HS-5 (cell line): ENCODE measurements at regions not wholly inside any gene's neighbourhood (a gene's known extent, or its start where the extent isn't known, plus 50 kb on each side); places are given as distances from the start of the nearest gene placed in this dataset.

Source experiments
- DNase-seq: peaks from one replicate; pipeline ENCODE4 v3.0.0-alpha.2; 2012; ENCODE audit warnings: low read depth

GRCh38 chr5:136538534-136538933 lies 173.2 kb upstream of the TRPC7 start:
- DNase-seq = no peak

- no peak for DNase-seq
Observed at GRCh38 chr5:136529081-136529480, 163.7 kb upstream of the TRPC7 start.

DNA sequence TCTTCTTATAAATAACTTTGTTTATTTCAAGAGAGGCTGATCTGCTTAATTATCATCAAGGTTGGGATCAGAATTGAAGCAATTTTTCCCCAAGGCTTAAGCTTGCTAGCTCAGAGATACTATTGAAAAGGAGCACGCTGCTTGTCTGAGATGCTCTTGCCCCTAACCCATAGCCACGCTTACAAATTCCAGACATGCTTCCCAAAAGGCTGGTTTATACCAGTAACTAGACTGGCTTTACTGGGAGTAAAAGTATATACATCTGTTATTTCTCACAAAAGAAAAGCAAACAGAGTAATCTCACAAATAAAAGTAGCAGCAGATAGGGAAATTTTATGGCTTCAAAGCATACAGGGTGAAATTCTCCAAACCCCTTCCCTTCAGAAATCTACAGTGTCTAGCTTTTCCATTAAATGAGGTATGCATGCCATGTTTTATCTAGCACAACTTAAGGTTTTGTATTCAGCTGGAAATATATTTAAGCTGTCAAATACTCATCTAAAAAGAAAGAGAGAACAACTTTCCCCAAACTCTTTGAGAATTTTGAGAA lies 163.2 kb upstream of the TRPC7 start:
- no peak for DNase-seq

- no peak for DNase-seq
Observed at GRCh38 chr5:136527311-136527710, 162.0 kb upstream of the TRPC7 start.

DNA sequence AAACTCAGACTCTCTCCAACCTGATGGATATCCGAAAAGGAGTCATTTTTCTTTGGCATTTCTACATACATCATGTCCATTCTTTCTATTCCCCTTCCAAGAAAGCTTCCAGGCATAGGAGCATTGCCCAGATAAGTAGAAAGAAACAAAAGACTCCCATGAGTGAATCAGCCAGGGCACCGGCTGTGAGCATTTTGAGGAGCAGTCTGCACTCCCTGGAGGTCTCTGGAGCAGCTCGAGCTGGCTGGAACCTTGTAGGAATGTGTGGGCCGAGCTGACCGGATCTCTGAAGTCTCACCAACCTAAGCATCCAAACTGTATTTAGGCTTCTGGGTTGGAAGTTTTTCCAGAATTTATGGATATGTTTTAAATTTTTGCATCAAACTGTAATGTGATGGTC lies 161.4 kb upstream of the TRPC7 start:
- no peak for DNase-seq

DNA sequence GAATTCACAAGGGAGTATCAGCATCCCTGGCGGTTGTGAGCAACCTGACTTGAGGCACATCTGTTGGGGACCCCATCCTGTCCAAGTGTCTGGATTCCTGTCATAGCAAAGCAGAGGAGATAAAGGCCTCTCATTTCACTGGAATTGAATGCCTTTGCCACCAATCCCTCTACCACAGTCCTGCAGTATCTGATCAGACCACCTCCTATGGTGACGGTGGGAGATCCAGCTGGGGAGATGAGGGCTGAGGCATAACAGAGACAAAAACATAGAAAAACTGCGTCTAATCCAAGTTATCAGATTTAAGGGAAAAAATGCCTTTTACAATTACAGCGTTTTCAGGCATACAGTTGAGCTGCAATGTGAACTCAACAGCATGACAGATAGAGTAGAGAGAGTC lies 160.7 kb upstream of the TRPC7 start:
- DNase-seq = no peak

DNA sequence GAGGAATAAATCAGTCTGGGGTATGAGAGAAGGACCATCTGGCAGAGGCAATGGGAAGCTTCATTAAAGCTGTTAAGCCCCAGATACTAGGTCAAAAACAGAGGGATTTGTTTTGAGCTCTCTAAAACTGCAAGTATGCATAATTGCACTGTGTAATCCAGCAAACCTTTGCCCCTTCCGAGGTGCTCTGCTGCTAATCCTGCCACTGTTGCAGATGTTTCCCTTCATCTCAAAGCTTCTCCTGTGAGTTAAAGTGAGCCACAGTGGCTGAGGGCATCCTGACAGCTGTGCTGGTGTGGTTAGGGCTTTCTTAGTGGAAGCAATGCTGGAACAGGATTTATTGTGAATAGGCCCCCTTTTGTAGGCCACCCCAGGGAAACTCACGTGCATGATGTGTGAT lies 160.3 kb upstream of the TRPC7 start:
- DNase-seq = no peak

- DNase-seq = no peak
Observed at GRCh38 chr5:136522217-136522956, 157.0 kb upstream of the TRPC7 start.

DNA sequence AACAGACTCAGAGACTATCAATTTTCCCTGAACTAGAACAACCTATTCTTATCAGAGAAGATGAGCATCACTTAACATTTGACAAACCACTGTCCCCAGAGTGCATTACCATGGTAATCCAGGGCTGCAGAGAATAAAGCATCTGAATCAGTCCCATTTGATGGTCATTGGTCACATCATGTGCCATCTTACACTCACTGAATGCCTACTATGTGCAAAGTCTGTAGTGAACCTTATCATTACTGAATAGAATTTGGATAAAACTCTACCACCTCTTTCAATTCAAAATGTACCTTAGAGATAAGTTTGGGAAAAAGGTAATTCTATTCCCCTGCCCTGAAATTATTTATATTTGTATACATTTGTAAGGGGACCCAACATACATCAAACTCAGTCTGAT lies 156.4 kb upstream of the TRPC7 start:
- no peak for DNase-seq

- no peak for DNase-seq
Observed at GRCh38 chr5:136518814-136519213, 153.5 kb upstream of the TRPC7 start.

GRCh38 chr5:136518174-136518573 lies 152.8 kb upstream of the TRPC7 start:
- no peak for DNase-seq

DNA sequence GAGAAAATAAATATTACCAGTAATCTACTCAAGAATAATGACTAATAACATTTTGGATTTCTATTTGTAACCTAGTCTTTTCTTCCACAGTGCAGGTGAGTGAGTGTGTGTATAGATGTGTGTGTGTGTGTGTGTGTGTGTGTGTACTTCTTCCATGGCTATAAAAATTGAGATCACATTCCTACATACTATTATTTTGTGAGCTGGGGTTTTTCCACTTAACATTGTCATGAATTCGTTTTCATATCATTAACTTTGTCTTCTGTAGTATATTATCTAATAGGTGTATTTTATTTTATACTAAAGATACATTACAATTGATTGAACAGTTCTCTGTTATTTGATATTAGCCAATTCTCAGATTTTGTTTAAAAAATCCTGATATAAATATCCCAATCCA lies 152.4 kb upstream of the TRPC7 start:
- DNase-seq = no peak

GRCh38 chr5:136516637-136517036 lies 151.3 kb upstream of the TRPC7 start:
- DNase-seq = no peak

- no peak for DNase-seq
Observed at GRCh38 chr5:136513430-136513829, 148.1 kb upstream of the TRPC7 start.

DNA sequence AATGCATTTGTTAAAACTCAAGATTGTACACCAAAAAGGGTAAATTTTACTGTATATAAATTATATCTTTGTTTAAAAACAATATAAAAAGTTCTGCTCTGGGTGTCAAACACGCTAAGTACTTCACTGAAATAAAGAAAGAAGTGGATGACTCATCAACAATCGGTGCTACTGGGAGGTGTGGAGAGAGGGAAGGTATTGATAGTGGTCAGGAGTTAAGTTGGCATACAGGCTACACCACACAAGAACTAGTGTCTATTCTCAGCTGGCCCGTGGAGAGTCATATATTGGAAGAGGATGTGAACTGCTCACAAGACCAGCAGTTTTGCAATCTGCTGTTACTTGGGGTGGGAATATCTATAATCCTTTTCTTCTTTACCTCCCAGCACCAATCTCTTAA lies 145.7 kb upstream of the TRPC7 start:
- DNase-seq = no peak

DNA sequence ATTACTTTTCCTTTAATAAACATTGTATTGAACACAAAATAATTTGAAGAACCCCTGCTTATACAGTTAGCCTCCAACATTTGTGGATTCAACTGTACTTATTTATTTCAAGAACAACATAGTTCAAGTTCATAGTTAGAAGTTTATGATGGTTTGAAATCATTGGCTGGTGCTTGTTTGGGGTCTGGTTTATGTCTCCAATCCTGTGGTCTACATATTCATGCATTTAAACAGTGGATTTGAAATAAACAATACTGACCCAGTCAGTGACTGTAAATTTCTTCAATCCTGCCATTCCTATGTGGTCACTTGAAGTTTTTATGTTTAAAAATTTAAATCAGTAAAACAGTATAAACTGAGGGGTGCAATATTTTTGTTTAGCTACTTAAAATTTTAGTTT lies 145.1 kb upstream of the TRPC7 start:
- no peak for DNase-seq

DNA sequence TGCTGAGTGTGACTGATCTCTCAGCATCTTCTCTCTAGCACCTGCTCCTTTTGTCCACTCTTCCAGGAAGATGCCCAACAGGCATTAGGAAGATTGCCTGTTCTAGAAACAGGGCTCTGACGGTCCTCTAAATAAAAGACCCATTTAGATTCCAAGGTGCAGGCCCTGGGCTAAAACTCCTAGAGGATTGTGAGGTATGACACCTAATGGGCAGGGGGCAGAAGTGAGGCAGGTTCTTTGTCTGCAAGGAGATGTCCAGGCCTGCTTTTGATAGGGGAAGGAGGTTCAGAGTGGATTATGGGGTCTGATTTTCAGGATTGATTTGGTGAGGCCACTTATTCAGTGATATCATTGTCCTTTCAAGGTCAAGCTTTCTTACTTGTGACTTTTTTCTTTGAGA lies 140.8 kb upstream of the TRPC7 start:
- no peak for DNase-seq

DNA sequence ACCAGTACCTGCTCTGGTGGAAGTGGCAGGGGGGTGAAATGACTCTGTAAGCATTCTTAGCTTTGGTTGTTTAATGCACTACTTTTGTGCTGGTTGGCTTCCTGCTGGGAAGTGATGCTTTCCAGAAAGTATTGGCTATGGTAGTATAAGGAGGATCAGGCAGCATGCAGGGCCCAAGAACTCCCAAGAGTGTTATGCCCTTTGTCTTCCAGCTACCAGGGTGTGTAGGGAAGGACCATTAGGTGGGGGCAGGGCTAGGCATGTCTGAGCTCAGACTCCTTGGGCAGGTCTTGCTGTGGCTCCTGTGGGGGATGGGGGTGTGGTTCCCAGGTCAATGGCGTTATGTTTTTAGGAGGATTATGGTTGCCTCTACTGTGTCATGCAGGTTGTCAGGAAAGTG lies 135.8 kb upstream of the TRPC7 start:
- no peak for DNase-seq

- DNase-seq = no peak
Observed at GRCh38 chr5:136492587-136492986, 127.2 kb upstream of the TRPC7 start.

- DNase-seq = no peak
Observed at GRCh38 chr5:136491806-136492205, 126.5 kb upstream of the TRPC7 start.

DNA sequence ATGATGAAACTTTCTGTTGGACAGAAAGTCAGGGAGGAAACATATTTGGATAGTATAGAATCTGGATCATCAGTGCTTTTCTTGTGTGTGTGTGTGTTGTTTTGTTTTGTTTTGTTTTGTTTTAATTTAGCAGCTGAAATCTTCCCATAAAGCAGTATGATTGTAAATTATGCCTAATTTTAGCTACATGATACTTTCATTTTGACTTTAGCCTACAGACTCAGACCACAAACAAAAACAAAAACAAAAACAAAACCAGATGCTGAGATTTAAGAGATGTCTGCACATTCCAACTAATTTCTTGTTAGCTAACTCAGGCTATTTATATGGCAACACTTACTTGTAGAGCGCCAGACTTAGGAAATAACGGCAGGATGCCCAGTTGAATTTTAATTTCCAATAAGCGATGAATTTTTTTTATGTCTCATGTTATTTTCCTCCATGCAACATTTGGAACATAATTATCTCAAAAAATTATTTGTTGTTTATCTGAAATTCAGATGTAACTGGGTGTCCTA lies 119.5 kb upstream of the TRPC7 start:
- no peak for DNase-seq

DNA sequence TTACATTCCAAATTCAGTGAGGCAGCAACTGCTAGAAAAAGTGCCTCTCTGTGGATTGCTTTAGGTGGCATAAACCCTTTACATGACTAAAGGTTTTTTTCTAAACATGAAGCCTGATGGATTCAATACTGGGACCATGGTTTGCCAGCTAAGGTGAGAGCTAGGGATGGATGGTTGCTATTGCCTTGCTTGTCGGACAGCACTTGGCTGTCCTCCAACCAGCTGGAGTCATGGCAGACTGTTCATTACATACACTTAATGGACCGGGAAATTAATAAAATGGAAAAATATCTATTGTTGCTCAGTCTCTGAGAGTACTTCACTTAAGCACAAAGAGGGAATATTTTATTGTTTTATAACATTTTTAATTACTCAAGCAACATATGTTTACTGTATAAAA lies 116.9 kb upstream of the TRPC7 start:
- no peak for DNase-seq

DNA sequence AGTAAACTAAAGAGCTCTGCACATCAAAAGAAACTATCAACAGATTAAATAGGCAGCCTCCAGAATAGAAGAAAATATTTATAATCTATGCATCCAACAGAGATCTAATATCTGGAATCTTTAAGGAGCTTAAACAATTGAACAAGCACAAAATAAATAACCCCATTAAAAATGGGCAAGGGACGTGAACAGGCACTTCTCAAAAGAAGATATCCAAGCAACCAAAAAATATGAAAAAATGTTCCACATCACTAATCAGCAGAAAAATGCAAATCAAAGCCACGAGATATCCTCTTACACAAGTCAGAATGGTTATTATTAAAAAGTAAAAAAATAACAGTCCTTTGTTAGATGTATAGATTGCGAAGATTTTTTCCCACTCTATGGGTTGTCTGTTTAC lies 109.1 kb upstream of the TRPC7 start:
- DNase-seq = no peak

- no peak for DNase-seq
Observed at GRCh38 chr5:136467632-136468031, 102.3 kb upstream of the TRPC7 start.
